ENCODE measurements at regions not wholly inside any gene's neighbourhood (a gene's known extent, or its start where the extent isn't known, plus 50 kb on each side); places are given as distances from the start of the nearest gene placed in this dataset.

GRCh38 chr5:158177146-158177545 lies 318.2 kb upstream of the CLINT1 start:
- ATAC-seq: no peak
- peaks cover 0 to 6% of the 10 kb centered on the region in 2 experiments; a peak in 1 of 5 replicates for H3K27me3 ChIP-seq (ENCODE audit: control insufficient read depth in 1 of 2, insufficient read depth in 2 of 2, low read length in 2 of 2)
- ChIA-PET CTCF (ENCODE audit: low intra/inter-chr PET ratio, low total read pairs) (no interaction called here), POLR2A (no interaction called here)
- TF ChIP-seq CHD2 (IDR thresholded peaks at IDR 0.05; ENCODE audit: low read depth, low read length) (no peak), HNRNPH1 (optimal IDR thresholded peaks at IDR 0.05; ENCODE audit: low read depth, low read length) (no peak), PHF21A (CRISPR knock-in tag; IDR thresholded peaks at IDR 0.05) (no peak), TFE3 (CRISPR knock-in tag; IDR thresholded peaks at IDR 0.05) (no peak), ZNF569 (CRISPR knock-in tag; IDR thresholded peaks at IDR 0.05; ENCODE audit: borderline replicate concordance) (no peak), PRDM10 (CRISPR knock-in tag; IDR thresholded peaks at IDR 0.05; ENCODE audit: low read depth) (no peak), ESRRA (CRISPR knock-in tag; IDR thresholded peaks at IDR 0.05; ENCODE audit: low read depth) (no peak), ZNF18 (CRISPR knock-in tag; IDR thresholded peaks at IDR 0.05; ENCODE audit: insufficient replicate concordance) (no peak), KAT2B (IDR thresholded peaks at IDR 0.05; ENCODE audit: borderline replicate concordance, low read depth, low read length) (no peak), ZBTB34 (CRISPR knock-in tag; IDR thresholded peaks at IDR 0.05) (no peak), SALL2 (CRISPR knock-in tag; IDR thresholded peaks at IDR 0.05) (no peak), IRX3 (CRISPR knock-in tag; IDR thresholded peaks at IDR 0.05; ENCODE audit: borderline replicate concordance, low read depth) (no peak)
- intact Hi-C loops (cut with micrococcal nuclease; ENCODE audit: unreplicated experiment) (loop anchor here (5.0 to 10.0 kb wide), 2 partner anchors 455 to 958 kb away; no protein-coding TSS in a partner anchor), in situ Hi-C loops (cut with HindIII; ENCODE audit: extremely low pct_ligation_motif_present, low pct_unique_long_range_greater_than_20kb) (loop anchor here (10.0 kb wide), 1 partner anchor 518 kb away; no protein-coding TSS in a partner anchor)
- no peak overlapping the region for H3K4me3 ChIP-seq (replicated peaks in 1 of 3; ENCODE audit: insufficient read depth in 1 of 3, low read depth in 2 of 3, low read length in 3 of 3)
- no TSS peak for BruUV-seq (replicated peaks)
- no peaks in the 10 kb centered on the region for H3K4me1 ChIP-seq (ENCODE audit: insufficient read depth, low read length)
- H3K79me2 ChIP-seq (ENCODE audit: insufficient read depth, low read length): no peaks in the 10 kb centered on the region
- H2AFZ ChIP-seq (ENCODE audit: low read length): no peak overlapping the region
- no peak overlapping the region for H3K4me2 ChIP-seq (ENCODE audit: low read depth, low read length)
- H3K36me3 ChIP-seq (replicated peaks in 1 of 2; ENCODE audit: control insufficient read depth in 1 of 2, insufficient read depth in 2 of 2, low read length in 2 of 2): no peaks in the 10 kb centered on the region
- no peaks in the 10 kb centered on the region for H4K20me1 ChIP-seq (ENCODE audit: insufficient read depth, low read length)
- H3K9ac ChIP-seq (ENCODE audit: insufficient read depth, low read depth, low read length): no peak overlapping the region
- FAIRE-seq: no peak
- H3K27ac ChIP-seq (ENCODE audit: extremely low read length, insufficient read depth, low read length): no peak overlapping the region
- H3K9me3 ChIP-seq (ENCODE audit: low read length): no peaks in the 10 kb centered on the region
- no peak for DNase-seq (ENCODE audit: low spot score)
